H1 (cell line): ENCODE measurements at regions not wholly inside any gene's neighbourhood (a gene's known extent, or its start where the extent isn't known, plus 50 kb on each side); places are given as distances from the start of the nearest gene placed in this dataset.
"Not testable (repeated sequence)": the region's sequence is repeated elsewhere in the genome, so short reads cannot be mapped to it uniquely, and the experiment has no call there.

Experiments used
- CTCF ChIA-PET: fragments of 300-600 bp; sonication (Branson Sonifier 250); formaldehyde crosslinking; loops from one replicate; lab custom pipeline; 2021; ENCODE audit not compliant: partially characterized antibody; lab: Charles Lee
- POLR2A ChIA-PET: fragments of 300-600 bp; sonication (Branson Sonifier 250); formaldehyde crosslinking; loops from one replicate; lab custom pipeline; 2021; ENCODE audit warnings: inconsistent platforms; ENCODE audit not compliant: partially characterized antibody; lab: Charles Lee
- DNase-seq, 2 experiments: peaks; one replicate each; pipeline versions ENCODE4 v3.0.0 to v3.0.0-alpha.2; 2010 to 2022; ENCODE audit warnings: low spot score in 2 of 2, low read depth in 1 of 2, mixed read lengths in 1 of 2
- FAIRE-seq: peaks from 2 replicates; lab custom pipeline; 2011; peaks lifted over from hg19 to GRCh38; lab: Jason Lieb, UNC
- H2AFZ ChIP-seq: 2 replicates; pipeline ENCODE4 v1.8.1; 2012; ENCODE audit warnings: low read length, inconsistent platforms
- H2AK5ac ChIP-seq: 2 replicates; pipeline ENCODE4 v1.6.1; 2013; ENCODE audit warnings: low read depth, low read length
- H2BK120ac ChIP-seq: replicated peaks from 2 replicates; pipeline ENCODE3; 2013; ENCODE audit warnings: low read depth, low read length, inconsistent platforms
- H2BK12ac ChIP-seq: 2 replicates; pipeline ENCODE4 v1.6.1; 2013; ENCODE audit warnings: low read depth, low read length
- H2BK15ac ChIP-seq: 2 replicates; pipeline ENCODE4 v1.6.1; 2013; ENCODE audit warnings: low read length
- H2BK20ac ChIP-seq: 2 replicates; pipeline ENCODE4 v1.6.1; 2013; ENCODE audit warnings: low read length
- H2BK5ac ChIP-seq: 2 replicates; pipeline ENCODE4 v1.6.1; 2013; ENCODE audit warnings: low read depth, low read length
- H3K14ac ChIP-seq: 2 replicates; pipeline ENCODE4 v1.6.1; 2013; ENCODE audit warnings: inconsistent platforms; ENCODE audit not compliant: insufficient read length
- H3K18ac ChIP-seq: 2 replicates; pipeline ENCODE4 v1.6.1; 2013; ENCODE audit warnings: low read length; ENCODE audit errors: extremely low read depth
- H3K23ac ChIP-seq: 2 replicates; pipeline ENCODE4 v1.6.1; 2013; ENCODE audit warnings: inconsistent platforms; ENCODE audit not compliant: insufficient read length
- H3K23me2 ChIP-seq: 2 replicates; pipeline ENCODE4 v1.6.1; 2013; ENCODE audit warnings: low read depth, low read length
- H3K27ac ChIP-seq: 2 replicates; pipeline ENCODE4 v1.6.1; 2011; ENCODE audit warnings: low read depth, low read length, inconsistent platforms
- H3K27me3 ChIP-seq, 4 experiments: replicated peaks in 1 of 4; 1 replicate in 1 of 4; 2 replicates in 3 of 4; pipeline versions ENCODE4 v1.6.1 to v1.8.1; 2011 to 2013; ENCODE audit warnings: low read length in 3 of 4, mild to moderate bottlenecking in 3 of 4, inconsistent platforms in 2 of 4, mixed read lengths in 2 of 4, moderate library complexity in 1 of 4; ENCODE audit not compliant: control insufficient read depth in 3 of 4, insufficient read depth in 3 of 4; ENCODE audit errors: extremely low read depth in 1 of 4
- H3K36me3 ChIP-seq, 4 experiments: 2 replicates each; pipeline versions ENCODE4 v1.6.1 to v1.8.1; 2011 to 2013; ENCODE audit warnings: mild to moderate bottlenecking in 4 of 4, low read length in 3 of 4, moderate library complexity in 2 of 4, control low read depth in 1 of 4, inconsistent platforms in 1 of 4; ENCODE audit not compliant: insufficient read depth in 4 of 4, control insufficient read depth in 2 of 4
- H3K4ac ChIP-seq: replicated peaks from 2 replicates; pipeline ENCODE3; 2013; ENCODE audit warnings: low read length, low read depth, mixed read lengths, inconsistent platforms; ENCODE audit not compliant: insufficient read length
- H3K4me1 ChIP-seq, 4 experiments: replicated peaks in 1 of 4; 1 replicate in 1 of 4; 2 replicates in 3 of 4; pipeline versions ENCODE4 v1.6.1 to v1.8.1; 2011 to 2013; ENCODE audit warnings: low read length in 3 of 4, inconsistent platforms in 2 of 4, mixed read lengths in 1 of 4; ENCODE audit not compliant: insufficient read depth in 4 of 4, control insufficient read depth in 3 of 4
- H3K4me2 ChIP-seq, 2 experiments: 2 replicates each; pipeline versions ENCODE4 v1.6.1 to v1.8.1; 2011 to 2013; ENCODE audit warnings: low read depth in 2 of 2, low read length in 2 of 2, control low read depth in 1 of 2, inconsistent platforms in 1 of 2, mild to moderate bottlenecking in 1 of 2; ENCODE audit not compliant: insufficient read depth in 1 of 2
- H3K4me3 ChIP-seq, 4 experiments: fragments of 200-600, 300-600 bp in 1 of 4; sonication (generic), shearing (Covaris generic), sonication (Bioruptor Twin) in 1 of 4; 2 replicates each; pipeline versions ENCODE4 v1.5.1 to v1.8.1; 2011 to 2016; ENCODE audit warnings: low read length in 4 of 4, low read depth in 3 of 4, control low read depth in 2 of 4, inconsistent platforms in 2 of 4, mild to moderate bottlenecking in 2 of 4, mixed read lengths in 1 of 4, moderate library complexity in 1 of 4; ENCODE audit not compliant: insufficient read depth in 2 of 4; ENCODE audit errors: extremely low read depth in 1 of 4
- H3K56ac ChIP-seq: replicated peaks from 2 replicates; pipeline ENCODE3; 2013; ENCODE audit warnings: low read depth, mild to moderate bottlenecking, mixed read lengths, low read length, inconsistent platforms; ENCODE audit not compliant: insufficient read length
- H3K79me1 ChIP-seq: 2 replicates; pipeline ENCODE4 v1.6.1; 2013; ENCODE audit warnings: low read depth, low read length, control low read depth
- H3K79me2 ChIP-seq, 2 experiments: 2 replicates each; pipeline versions ENCODE4 v1.6.1 to v1.8.1; 2012 to 2013; ENCODE audit warnings: low read length in 2 of 2, mild to moderate bottlenecking in 2 of 2, inconsistent platforms in 1 of 2; ENCODE audit not compliant: insufficient read depth in 2 of 2, control insufficient read depth in 1 of 2
- H3K9ac ChIP-seq, 4 experiments: replicated peaks in 1 of 4; 1 replicate in 1 of 4; 2 replicates in 3 of 4; pipeline versions ENCODE4 v1.6.1 to v1.8.1; 2011 to 2013; ENCODE audit warnings: low read depth in 3 of 4, low read length in 3 of 4, control low read depth in 2 of 4, mild to moderate bottlenecking in 2 of 4, moderate library complexity in 2 of 4, inconsistent platforms in 1 of 4; ENCODE audit errors: extremely low read depth in 1 of 4
- H3K9me3 ChIP-seq, 2 experiments: 2 replicates each; pipeline versions ENCODE4 v1.6.1 to v1.8.1; 2012 to 2013; ENCODE audit warnings: mild to moderate bottlenecking in 2 of 2, moderate library complexity in 2 of 2, control low read depth in 1 of 2, inconsistent platforms in 1 of 2, low read depth in 1 of 2, low read length in 1 of 2, mixed read lengths in 1 of 2; ENCODE audit not compliant: insufficient read depth in 2 of 2
- H4K20me1 ChIP-seq, 2 experiments: replicated peaks in 1 of 2; 2 replicates each; pipeline versions ENCODE3 to v1.8.1; 2011 to 2013; ENCODE audit warnings: inconsistent platforms in 2 of 2, low read length in 2 of 2, mild to moderate bottlenecking in 1 of 2; ENCODE audit not compliant: insufficient read depth in 2 of 2, control insufficient read depth in 1 of 2
- H4K5ac ChIP-seq: 2 replicates; pipeline ENCODE4 v1.6.1; 2013; ENCODE audit warnings: low read length, low read depth, mixed read lengths, inconsistent platforms; ENCODE audit not compliant: insufficient read length
- H4K8ac ChIP-seq: 2 replicates; pipeline ENCODE4 v1.8.0; 2013; ENCODE audit warnings: mild to moderate bottlenecking, moderate library complexity, low read length, inconsistent platforms; ENCODE audit not compliant: insufficient read depth; ENCODE audit errors: extremely low read depth
- H4K91ac ChIP-seq: replicated peaks from 2 replicates; pipeline ENCODE3; 2013; ENCODE audit warnings: low read length, mixed read lengths, inconsistent platforms; ENCODE audit not compliant: insufficient read length
- CEBPB ChIP-seq: IDR thresholded peaks from 2 replicates; pipeline ENCODE4 v1.6.1; 2012; ENCODE audit warnings: low read depth, low read length
- CHD2 ChIP-seq: IDR thresholded peaks from 2 replicates; pipeline ENCODE4 v1.6.1; 2012; ENCODE audit warnings: low read length, improper control_type of control experiment
- GTF2F1 ChIP-seq: IDR thresholded peaks from 2 replicates; pipeline ENCODE4 v1.6.1; 2012; ENCODE audit warnings: low read depth, low read length, improper control_type of control experiment, borderline replicate concordance
- POU5F1 ChIP-seq: IDR thresholded peaks from 2 replicates; pipeline ENCODE4 v1.6.1; 2011; ENCODE audit warnings: low read depth, mild to moderate bottlenecking, low read length, moderate library complexity
- RXRA ChIP-seq: IDR thresholded peaks from 2 replicates; pipeline ENCODE4 v1.6.1; 2011; ENCODE audit warnings: low read depth, mild to moderate bottlenecking, low read length, moderate library complexity; ENCODE audit not compliant: insufficient read depth
- TBP ChIP-seq: IDR thresholded peaks from 2 replicates; pipeline ENCODE4 v1.6.1; 2011; ENCODE audit warnings: low read depth, low read length, improper control_type of control experiment
- WGBS, 2 experiments: shearing (Covaris generic) in 1 of 2; methylation state at CpG; one replicate each; pipeline versions ENCODE4 v1.1.6 to v1.1.7; 2013 to 2015; ENCODE audit warnings: low lambda C conversion rate in 2 of 2, mixed read lengths in 2 of 2, inconsistent platforms in 1 of 2, low coverage in 1 of 2, missing lambda C conversion rate in 1 of 2; ENCODE audit not compliant: insufficient replicate concordance in 2 of 2, insufficient coverage in 1 of 2, insufficient read length in 1 of 2; ENCODE audit errors: extremely low coverage in 1 of 2, missing lambda C conversion rate in 1 of 2; 5-methylcytosine and 5-hydroxymethylcytosine counted together

- no peak for TF ChIP-seq RXRA
- TF ChIP-seq POU5F1: no peak
- TF ChIP-seq TBP: no peak
- TF ChIP-seq CEBPB: no peak
- TF ChIP-seq GTF2F1: no peak
- no peak for TF ChIP-seq CHD2
- TF ChIP-seq, all 59 proteins: peak for 0
These were observed 502.3 kb downstream of the PID1 start (continued) for GRCh38 chr2:228768818-228769217.

GRCh38 chr2:228768141-228768540 lies 502.9 kb downstream of the PID1 start:
- H3K36me3 ChIP-seq, H4K91ac ChIP-seq, H4K20me1 ChIP-seq, DNase-seq, CTCF ChIA-PET, H3K14ac ChIP-seq, H3K27me3 ChIP-seq, H2AK5ac ChIP-seq, H3K4me3 ChIP-seq, H3K23ac ChIP-seq, H3K4me1 ChIP-seq, H3K23me2 ChIP-seq, H3K4me2 ChIP-seq, H2BK12ac ChIP-seq, H2BK5ac ChIP-seq, H2BK120ac ChIP-seq, H2BK20ac ChIP-seq, H2AFZ ChIP-seq, H3K9me3 ChIP-seq, POLR2A ChIA-PET, H3K9ac ChIP-seq, H3K27ac ChIP-seq, H3K79me2 ChIP-seq, H3K56ac ChIP-seq, H3K79me1 ChIP-seq, FAIRE-seq, H3K18ac ChIP-seq, H2BK15ac ChIP-seq, H4K8ac ChIP-seq, H4K5ac ChIP-seq, H3K4ac ChIP-seq: not testable (repeated sequence)
- 59% methylated on average over 3 of the region's 3 CpGs; no CpG with 5 or more reads in 1 of the 2 experiments for WGBS, 2 experiments
